ENCODE measurements at regions not wholly inside any gene's neighbourhood (a gene's known extent, or its start where the extent isn't known, plus 50 kb on each side); places are given as distances from the start of the nearest gene placed in this dataset.
"Not testable (repeated sequence)": the region's sequence is repeated elsewhere in the genome, so short reads cannot be mapped to it uniquely, and the experiment has no call there.

GRCh38 chr5:67636850-67637524, 440.4 kb upstream of the CD180 start:
- no peak overlapping the region for H3K27ac ChIP-seq (ENCODE audit: low read depth in 1 of 2, low read length in 2 of 2)
- Mint-ChIP-seq H3K4me1 (ENCODE audit: low read depth) (no peaks in the 10 kb centered on the region), H3K9me3 (peaks cover 4% of the 10 kb centered on the region), H3K4me3 (no peak overlapping the region), H3K36me3 (ENCODE audit: low read depth) (no peaks in the 10 kb centered on the region), H3K27ac (no peak overlapping the region), H3K27me3 (no peaks in the 10 kb centered on the region)
- CTCF ChIA-PET: no interaction called here
- H3K4me3 ChIP-seq (ENCODE audit: low read length): no peak overlapping the region
- intact Hi-C loops (cut with DNase I, micrococcal nuclease): no loop called here
- peaks cover 0 to 4% of the 10 kb centered on the region in 2 experiments for H3K9me3 ChIP-seq (ENCODE audit: control insufficient read depth in 1 of 2, insufficient read depth in 1 of 2, low read length in 2 of 2)
- no peaks in the 10 kb centered on the region for H3K4me1 ChIP-seq (ENCODE audit: insufficient read depth, low read length)
- TF ChIP-seq CTCF (IDR thresholded peaks at IDR 0.05): no peak
- H3K36me3 ChIP-seq (ENCODE audit: insufficient read depth, low read length): no peaks in the 10 kb centered on the region
- no peaks in the 10 kb centered on the region for H3K27me3 ChIP-seq (ENCODE audit: control insufficient read depth in 1 of 2, insufficient read depth in 2 of 2, low read length in 2 of 2)
- POLR2A ChIA-PET: no interaction called here
- DNase-seq: no peak
- no peak for ATAC-seq (ENCODE audit: poor library complexity)

DNA sequence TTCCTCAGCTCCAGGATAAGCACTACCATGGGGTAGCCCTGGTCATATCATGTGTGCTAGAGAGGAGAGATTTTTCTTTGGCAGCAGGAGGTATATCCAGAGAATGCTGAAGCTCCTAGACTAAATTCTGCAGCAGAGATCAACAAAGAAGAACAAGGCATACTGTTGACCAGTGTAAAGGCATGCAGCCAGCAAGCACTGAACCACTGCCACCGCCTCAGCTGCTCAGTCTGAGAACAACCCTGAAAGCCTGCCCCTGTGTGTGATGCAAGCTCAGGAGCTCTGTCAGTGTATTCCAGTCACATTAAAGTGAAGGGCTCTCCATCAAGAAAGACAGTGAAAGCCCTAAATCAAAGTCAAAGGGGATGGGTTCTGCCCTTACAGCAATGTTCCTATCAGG, 439.5 kb upstream of the CD180 start:
- Mint-ChIP-seq H3K27me3 (no peaks in the 10 kb centered on the region), H3K27ac (no peak overlapping the region), H3K4me3 (no peak overlapping the region), H3K9me3 (peaks cover 4% of the 10 kb centered on the region), H3K36me3 (ENCODE audit: low read depth) (no peaks in the 10 kb centered on the region), H3K4me1 (ENCODE audit: low read depth) (no peaks in the 10 kb centered on the region)
- no peaks in the 10 kb centered on the region for H3K4me1 ChIP-seq (ENCODE audit: insufficient read depth, low read length)
- CTCF ChIA-PET: no interaction called here
- intact Hi-C loops (cut with DNase I, micrococcal nuclease): no loop called here
- DNase-seq: no peak
- POLR2A ChIA-PET: no interaction called here
- no peaks in the 10 kb centered on the region for H3K36me3 ChIP-seq (ENCODE audit: insufficient read depth, low read length)
- peaks cover 0 to 4% of the 10 kb centered on the region in 2 experiments for H3K9me3 ChIP-seq (ENCODE audit: control insufficient read depth in 1 of 2, insufficient read depth in 1 of 2, low read length in 2 of 2)
- no peak for ATAC-seq (ENCODE audit: poor library complexity)
- H3K27me3 ChIP-seq (ENCODE audit: control insufficient read depth in 1 of 2, insufficient read depth in 2 of 2, low read length in 2 of 2): no peaks in the 10 kb centered on the region
- H3K27ac ChIP-seq (ENCODE audit: low read depth in 1 of 2, low read length in 2 of 2): no peak overlapping the region
- H3K4me3 ChIP-seq (ENCODE audit: low read length): no peak overlapping the region
- no peak for TF ChIP-seq CTCF (IDR thresholded peaks at IDR 0.05)

GRCh38 chr5:67627079-67627478, 430.5 kb upstream of the CD180 start:
- H3K27me3 Mint-ChIP-seq; intact Hi-C loops (cut with DNase I, micrococcal nuclease); ATAC-seq (ENCODE audit: poor library complexity); DNase-seq; H3K36me3 Mint-ChIP-seq (ENCODE audit: low read depth); H3K9me3 ChIP-seq (ENCODE audit: control insufficient read depth in 1 of 2, insufficient read depth in 1 of 2, low read length in 2 of 2); H3K27ac ChIP-seq (ENCODE audit: low read depth in 1 of 2, low read length in 2 of 2); CTCF ChIA-PET; H3K4me3 ChIP-seq (ENCODE audit: low read length); H3K4me1 ChIP-seq (ENCODE audit: insufficient read depth, low read length); H3K4me3 Mint-ChIP-seq; H3K4me1 Mint-ChIP-seq (ENCODE audit: low read depth); H3K9me3 Mint-ChIP-seq; H3K27ac Mint-ChIP-seq; H3K27me3 ChIP-seq (ENCODE audit: control insufficient read depth in 1 of 2, insufficient read depth in 2 of 2, low read length in 2 of 2); POLR2A ChIA-PET; H3K36me3 ChIP-seq (ENCODE audit: insufficient read depth, low read length): not testable (repeated sequence)

DNA sequence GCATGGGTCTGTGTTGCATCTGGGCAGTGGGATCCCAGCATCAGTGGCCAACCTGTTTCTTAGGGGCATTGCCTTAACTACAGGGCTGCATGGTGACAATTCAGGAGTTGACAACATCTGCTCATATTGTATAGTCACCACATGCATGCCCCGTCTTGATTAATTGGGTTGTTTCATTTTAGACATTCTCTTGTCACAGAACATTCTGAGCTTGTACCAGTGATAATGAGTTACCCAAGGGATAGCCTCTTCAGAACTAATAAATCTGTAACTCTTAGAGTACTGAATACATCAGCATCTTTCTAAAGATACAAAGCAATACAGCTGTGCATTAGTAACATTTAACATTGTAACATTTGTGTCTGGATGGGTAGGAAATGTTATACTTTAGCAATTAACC, 426.5 kb upstream of the CD180 start:
- H3K4me3 Mint-ChIP-seq: no peak overlapping the region
- no peak overlapping the region for H3K27ac Mint-ChIP-seq
- Histone ChIP-seq H3K36me3 (ENCODE audit: insufficient read depth, low read length) (no peaks in the 10 kb centered on the region), H3K4me1 (ENCODE audit: insufficient read depth, low read length) (no peaks in the 10 kb centered on the region), H3K27me3 (ENCODE audit: control insufficient read depth in 1 of 2, insufficient read depth in 2 of 2, low read length in 2 of 2) (no peaks in the 10 kb centered on the region), H3K4me3 (ENCODE audit: low read length) (no peak overlapping the region), H3K9me3 (ENCODE audit: control insufficient read depth in 1 of 2, insufficient read depth in 1 of 2, low read length in 2 of 2) (no peaks in the 10 kb centered on the region), H3K27ac (ENCODE audit: low read depth in 1 of 2, low read length in 2 of 2) (no peak overlapping the region)
- intact Hi-C loops (cut with DNase I, micrococcal nuclease): no loop called here
- H3K9me3 Mint-ChIP-seq: no peaks in the 10 kb centered on the region
- ChIA-PET POLR2A (no interaction called here), CTCF (no interaction called here)
- TF ChIP-seq CTCF (IDR thresholded peaks at IDR 0.05): no peak
- H3K36me3 Mint-ChIP-seq (ENCODE audit: low read depth): no peaks in the 10 kb centered on the region
- DNase-seq (no peak), ATAC-seq (ENCODE audit: poor library complexity) (no peak)
- H3K4me1 Mint-ChIP-seq (ENCODE audit: low read depth): peaks cover 14% of the 10 kb centered on the region
- H3K27me3 Mint-ChIP-seq: no peaks in the 10 kb centered on the region

Measured in CD4-positive, alpha-beta T cell (primary cell).